ENCODE measurements at regions not wholly inside any gene's neighbourhood (a gene's known extent, or its start where the extent isn't known, plus 50 kb on each side); places are given as distances from the start of the nearest gene placed in this dataset.

DNA sequence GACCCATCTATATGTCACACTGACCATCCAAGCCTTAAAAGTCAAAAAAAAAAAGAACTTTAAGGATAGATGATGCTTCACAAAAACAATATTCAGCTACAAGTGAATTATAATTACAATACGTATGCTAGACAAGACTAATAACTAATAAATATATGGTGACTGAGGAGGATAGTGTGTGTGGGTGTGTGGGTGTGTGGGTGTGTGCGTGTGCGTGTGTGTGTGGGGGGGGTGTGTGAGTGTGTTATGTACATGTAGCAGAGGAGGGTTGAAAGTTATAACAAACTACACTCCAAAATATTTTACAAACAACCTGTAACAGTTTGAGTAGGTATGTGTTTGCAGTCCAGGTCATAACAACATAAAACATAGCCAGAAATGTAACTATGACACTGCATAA is 159.2 kb upstream of the RBBP8 start:
- TF ChIP-seq, protein P1, sequence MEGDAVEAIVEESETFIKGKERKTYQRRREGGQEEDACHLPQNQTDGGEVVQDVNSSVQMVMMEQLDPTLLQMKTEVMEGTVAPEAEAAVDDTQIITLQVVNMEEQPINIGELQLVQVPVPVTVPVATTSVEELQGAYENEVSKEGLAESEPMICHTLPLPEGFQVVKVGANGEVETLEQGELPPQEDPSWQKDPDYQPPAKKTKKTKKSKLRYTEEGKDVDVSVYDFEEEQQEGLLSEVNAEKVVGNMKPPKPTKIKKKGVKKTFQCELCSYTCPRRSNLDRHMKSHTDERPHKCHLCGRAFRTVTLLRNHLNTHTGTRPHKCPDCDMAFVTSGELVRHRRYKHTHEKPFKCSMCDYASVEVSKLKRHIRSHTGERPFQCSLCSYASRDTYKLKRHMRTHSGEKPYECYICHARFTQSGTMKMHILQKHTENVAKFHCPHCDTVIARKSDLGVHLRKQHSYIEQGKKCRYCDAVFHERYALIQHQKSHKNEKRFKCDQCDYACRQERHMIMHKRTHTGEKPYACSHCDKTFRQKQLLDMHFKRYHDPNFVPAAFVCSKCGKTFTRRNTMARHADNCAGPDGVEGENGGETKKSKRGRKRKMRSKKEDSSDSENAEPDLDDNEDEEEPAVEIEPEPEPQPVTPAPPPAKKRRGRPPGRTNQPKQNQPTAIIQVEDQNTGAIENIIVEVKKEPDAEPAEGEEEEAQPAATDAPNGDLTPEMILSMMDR (IDR thresholded peaks at IDR 0.05; ENCODE audit: extremely low read depth, insufficient read depth, missing control alignments): no peak
- in situ Hi-C loops (cut with MboI; ENCODE audit: low pct_unique_long_range_greater_than_20kb, low sequenced_read_pairs, unreplicated experiment): no loop called here
- DNase-seq (ENCODE audit: low spot score): no peak

DNA sequence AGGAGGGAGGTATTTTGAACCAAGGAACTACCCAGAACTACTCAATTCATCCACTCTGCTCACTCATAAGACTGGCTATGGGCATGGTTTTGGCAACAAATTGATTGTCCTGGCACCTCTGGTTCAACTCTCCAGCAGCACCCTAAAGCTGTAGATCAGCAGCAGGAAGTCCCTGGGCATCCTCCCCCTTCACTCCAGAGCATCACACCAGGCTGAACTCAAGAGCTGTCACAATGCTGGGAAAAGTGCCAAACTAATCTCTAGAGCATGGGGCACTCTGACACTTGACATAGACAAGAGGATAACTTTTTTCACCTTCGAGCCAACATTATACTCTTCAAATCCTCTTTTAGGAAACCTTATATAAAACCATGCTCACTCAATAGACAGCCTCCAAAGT is 154.1 kb upstream of the RBBP8 start:
- in situ Hi-C loops (cut with MboI; ENCODE audit: low pct_unique_long_range_greater_than_20kb, low sequenced_read_pairs, unreplicated experiment): no loop called here
- no peak for DNase-seq (ENCODE audit: low spot score)
- TF ChIP-seq, protein P1 (IDR thresholded peaks at IDR 0.05; ENCODE audit: extremely low read depth, insufficient read depth, missing control alignments): no peak

DNA sequence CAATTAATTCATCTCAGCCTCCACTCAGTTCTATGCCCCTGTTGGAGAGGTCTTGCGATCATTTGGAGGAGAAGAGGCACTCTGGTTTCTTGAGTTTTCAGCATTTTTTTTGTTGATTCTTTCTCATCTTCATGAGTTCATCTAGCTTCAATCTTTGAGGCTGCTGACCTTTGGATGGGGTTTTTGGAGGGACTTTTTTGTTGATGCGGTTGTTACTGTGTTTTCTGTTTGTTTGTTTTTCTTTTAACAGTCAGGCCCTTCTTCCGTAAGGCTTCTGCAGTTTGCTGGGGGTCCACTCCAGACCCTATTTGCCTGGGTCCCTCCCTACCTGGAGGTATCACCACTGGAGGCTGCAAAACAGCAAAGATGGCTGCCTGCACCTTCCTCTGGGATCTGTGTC is 149.9 kb upstream of the RBBP8 start:
- no peak for DNase-seq (ENCODE audit: low spot score)
- in situ Hi-C loops (cut with MboI; ENCODE audit: low pct_unique_long_range_greater_than_20kb, low sequenced_read_pairs, unreplicated experiment): no loop called here
- TF ChIP-seq, protein P1 (IDR thresholded peaks at IDR 0.05; ENCODE audit: extremely low read depth, insufficient read depth, missing control alignments): no peak

DNA sequence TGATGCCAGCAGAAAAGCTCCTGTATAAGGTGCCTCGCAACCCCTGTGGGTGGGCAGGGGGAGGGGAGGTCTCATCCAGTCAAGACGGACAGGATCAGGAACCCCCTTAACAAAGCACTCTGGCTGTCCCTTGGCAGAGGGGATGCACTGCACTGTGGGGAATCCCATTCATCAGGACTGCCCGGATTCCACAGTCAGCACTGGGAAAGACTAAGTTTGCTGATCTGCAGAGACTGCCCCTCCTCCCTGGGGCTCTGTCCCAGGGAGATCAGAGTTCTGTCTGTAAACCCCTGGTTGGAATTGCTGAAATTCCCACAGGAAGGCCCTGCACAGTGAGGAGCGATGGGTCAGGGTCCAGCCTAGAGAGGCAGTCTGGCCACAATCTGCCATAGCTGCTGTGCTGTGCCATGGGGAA is 149.5 kb upstream of the RBBP8 start:
- in situ Hi-C loops (cut with MboI; ENCODE audit: low pct_unique_long_range_greater_than_20kb, low sequenced_read_pairs, unreplicated experiment): no loop called here
- no peak for DNase-seq (ENCODE audit: low spot score)
- TF ChIP-seq, protein P1 (IDR thresholded peaks at IDR 0.05; ENCODE audit: extremely low read depth, insufficient read depth, missing control alignments): no peak

DNA sequence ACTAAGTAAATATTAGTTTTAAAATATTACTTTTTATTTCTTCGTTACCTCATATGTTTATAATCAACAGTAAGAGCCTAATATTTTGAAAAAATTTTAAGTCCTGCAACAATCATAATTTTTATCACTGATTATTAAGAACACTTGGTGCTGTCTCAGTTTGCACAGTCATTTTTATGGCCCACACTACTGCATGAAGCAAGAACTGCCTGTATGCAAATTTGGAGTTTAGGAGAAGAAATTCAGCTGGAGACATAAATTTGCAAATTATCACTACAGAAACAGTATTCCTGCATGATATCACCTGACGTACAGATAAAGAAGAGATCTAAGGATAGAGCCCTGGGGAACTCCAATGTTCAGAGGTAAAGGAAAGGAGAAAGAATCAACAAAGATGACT is 144.1 kb upstream of the RBBP8 start:
- in situ Hi-C loops (cut with MboI; ENCODE audit: low pct_unique_long_range_greater_than_20kb, low sequenced_read_pairs, unreplicated experiment): no loop called here
- DNase-seq (ENCODE audit: low spot score): no peak
- TF ChIP-seq, protein P1 (IDR thresholded peaks at IDR 0.05; ENCODE audit: extremely low read depth, insufficient read depth, missing control alignments): no peak

DNA sequence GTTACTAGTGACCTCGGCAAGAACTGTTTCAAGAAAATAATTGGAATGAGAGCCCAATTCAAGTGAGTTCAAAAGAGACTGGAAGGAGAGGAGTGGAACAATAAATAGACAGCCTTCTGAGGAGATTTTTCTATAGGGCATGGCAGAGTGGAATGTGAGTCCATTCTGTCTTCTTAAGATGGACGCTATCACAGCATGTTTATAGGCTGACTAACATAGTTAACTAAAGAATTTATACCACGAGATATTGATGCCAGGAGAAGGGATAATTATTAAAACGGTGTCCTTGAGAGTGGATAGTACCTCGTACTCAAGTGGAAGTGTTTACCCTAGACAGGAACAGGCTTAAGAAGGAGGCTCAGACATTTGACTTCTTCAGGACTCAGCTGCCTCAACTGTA is 143.5 kb upstream of the RBBP8 start:
- DNase-seq (ENCODE audit: low spot score): no peak
- in situ Hi-C loops (cut with MboI; ENCODE audit: low pct_unique_long_range_greater_than_20kb, low sequenced_read_pairs, unreplicated experiment): no loop called here
- TF ChIP-seq, protein P1 (IDR thresholded peaks at IDR 0.05; ENCODE audit: extremely low read depth, insufficient read depth, missing control alignments): no peak
